IPS-NIHi7 (cell line): ENCODE measurements at regions not wholly inside any gene's neighbourhood (a gene's known extent, or its start where the extent isn't known, plus 50 kb on each side); places are given as distances from the start of the nearest gene placed in this dataset.

Experiments used
- DNase-seq: peaks from one replicate; pipeline ENCODE4 v3.0.0; 2012; ENCODE audit warnings: mixed read lengths; ENCODE audit errors: extremely low spot score

- peak; percentile 72 for DNase-seq
Observed at GRCh38 chr1:218674280-218674773, 329.2 kb downstream of the TGFB2 start.

- DNase-seq, result no peak
Observed at GRCh38 chr1:218677026-218677425, 331.9 kb downstream of the TGFB2 start.

GRCh38 chr1:218679391-218679790 lies 334.3 kb downstream of the TGFB2 start:
- no peak for DNase-seq

- no peak for DNase-seq
Observed at GRCh38 chr1:218679988-218680748, 335.0 kb downstream of the TGFB2 start.

DNA sequence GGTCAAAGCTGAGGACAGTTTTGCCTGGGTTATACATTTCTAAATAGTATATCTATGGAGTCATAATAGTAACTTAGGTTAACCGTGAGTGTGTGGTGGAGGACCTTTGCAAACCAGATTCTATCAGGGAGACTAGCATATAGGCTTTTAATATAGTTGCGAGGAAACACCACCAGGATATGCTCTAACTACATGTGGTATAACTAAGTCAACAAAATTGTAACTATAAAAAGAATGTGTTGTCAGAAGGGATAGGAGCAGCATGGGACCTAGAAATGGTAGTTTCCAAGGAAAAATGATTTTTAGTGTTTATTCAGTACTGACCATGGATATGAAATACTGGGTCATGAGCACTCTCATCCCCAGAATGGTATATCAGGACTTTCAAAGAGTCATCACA lies 338.1 kb downstream of the TGFB2 start:
- no peak for DNase-seq

GRCh38 chr1:218686258-218686657 lies 341.1 kb downstream of the TGFB2 start:
- no peak for DNase-seq

- DNase-seq, result no peak
Observed at GRCh38 chr1:218686761-218687160, 341.6 kb downstream of the TGFB2 start.

- DNase-seq, result no peak
Observed at GRCh38 chr1:218692808-218693207, 347.7 kb downstream of the TGFB2 start.

DNA sequence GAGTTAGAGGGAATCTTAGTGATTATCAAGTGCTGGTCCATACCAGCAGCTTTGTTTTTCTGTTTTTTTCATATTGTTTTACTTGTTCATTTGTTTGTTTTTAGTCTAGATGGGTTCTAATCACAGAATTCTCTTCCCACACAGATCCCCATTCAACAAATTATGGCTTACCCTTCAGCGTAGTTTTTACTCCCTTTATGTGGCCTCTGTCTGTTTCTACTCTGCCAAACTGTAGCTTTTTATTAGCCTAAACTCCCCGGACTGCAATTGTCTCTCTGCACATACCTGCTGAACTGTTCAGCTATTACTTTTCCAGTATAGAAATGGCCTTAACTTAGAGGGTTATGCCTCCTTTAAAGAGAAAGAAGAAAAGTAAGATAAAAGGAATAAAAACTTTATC lies 348.5 kb downstream of the TGFB2 start:
- no peak for DNase-seq

GRCh38 chr1:218694085-218694484 lies 348.9 kb downstream of the TGFB2 start:
- DNase-seq, result no peak

DNA sequence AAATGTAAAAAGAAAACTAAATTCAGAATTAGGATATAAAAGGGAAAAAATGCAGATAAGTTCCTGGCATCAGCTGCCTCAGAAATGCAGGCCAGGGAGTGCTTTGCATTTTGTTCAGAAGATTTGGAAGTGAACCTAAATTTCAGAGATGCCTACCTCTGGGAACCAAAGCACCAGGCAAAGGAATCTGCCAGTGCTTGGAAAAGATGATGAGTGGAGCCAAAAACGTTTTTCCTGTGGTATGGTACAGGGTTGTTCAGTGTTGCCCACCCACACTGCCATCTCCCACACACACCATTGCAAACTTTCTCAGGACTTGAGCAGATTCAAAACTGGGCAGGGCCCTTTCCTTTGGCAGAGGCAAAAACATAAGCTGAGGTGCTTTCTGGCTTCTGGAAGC lies 349.5 kb downstream of the TGFB2 start:
- DNase-seq, result no peak

DNA sequence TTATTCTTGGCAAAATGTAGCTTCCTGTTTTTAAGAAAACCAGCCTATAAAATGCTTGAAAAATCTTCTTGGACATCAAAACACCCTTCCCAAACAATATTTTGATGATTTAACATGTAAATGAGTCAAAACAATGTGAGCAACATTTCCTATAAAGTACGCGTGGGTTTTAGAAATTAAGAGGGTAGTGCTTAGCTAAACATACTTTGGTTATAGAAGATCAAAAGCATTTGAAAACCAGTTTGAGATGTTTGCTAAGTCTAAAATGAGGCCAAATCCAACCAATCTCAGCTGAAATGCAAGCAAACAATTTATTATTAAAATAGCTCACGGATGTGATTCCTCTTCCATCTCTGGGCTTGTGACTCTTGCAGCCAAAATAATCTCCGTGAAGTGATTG lies 350.4 kb downstream of the TGFB2 start:
- no peak for DNase-seq

- DNase-seq, result no peak
Observed at GRCh38 chr1:218698141-218698540, 353.0 kb downstream of the TGFB2 start.

DNA sequence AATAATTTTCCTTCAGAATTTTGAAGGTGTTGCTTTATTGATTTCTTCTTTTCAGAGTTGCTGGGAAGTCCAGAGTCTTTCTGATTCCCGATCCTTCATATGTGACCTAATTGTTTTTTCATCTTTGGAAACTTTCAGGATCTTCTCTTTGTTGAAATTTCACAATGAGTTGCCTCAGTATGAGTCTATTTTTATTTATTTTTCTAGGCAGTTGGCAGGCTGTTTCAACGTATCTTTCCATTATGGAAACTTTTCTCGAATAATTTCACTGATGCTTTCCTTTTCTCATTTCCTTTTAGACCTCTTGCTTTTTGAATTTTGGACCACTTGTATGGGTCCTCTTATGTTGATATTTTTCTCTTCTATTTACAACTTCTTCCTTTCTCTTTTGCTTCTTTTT lies 354.3 kb downstream of the TGFB2 start:
- DNase-seq, result no peak

DNA sequence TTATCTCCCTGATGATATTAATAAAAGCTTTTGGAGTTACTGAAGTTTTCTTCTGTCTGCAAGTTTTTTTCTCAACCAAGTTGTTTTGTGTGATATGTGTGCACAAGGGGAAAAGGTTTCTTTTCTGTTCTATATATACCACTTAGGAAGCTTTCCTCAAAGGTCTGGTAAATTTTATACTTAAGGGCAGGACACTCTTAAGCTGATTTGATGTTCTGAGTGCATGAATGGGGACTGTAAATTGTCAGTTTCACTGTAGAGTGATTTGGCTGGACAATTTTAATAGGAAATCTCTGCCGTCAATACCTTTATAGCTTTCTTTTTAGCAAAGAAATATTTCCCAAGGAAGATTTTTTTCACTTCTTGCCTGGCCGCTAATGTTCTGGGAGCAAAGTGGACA lies 354.7 kb downstream of the TGFB2 start:
- no peak for DNase-seq

- DNase-seq, result no peak
Observed at GRCh38 chr1:218700666-218701065, 355.5 kb downstream of the TGFB2 start.

- no peak for DNase-seq
Observed at GRCh38 chr1:218701131-218701530, 356.0 kb downstream of the TGFB2 start.

GRCh38 chr1:218702775-218703174 lies 357.6 kb downstream of the TGFB2 start:
- DNase-seq, result no peak

DNA sequence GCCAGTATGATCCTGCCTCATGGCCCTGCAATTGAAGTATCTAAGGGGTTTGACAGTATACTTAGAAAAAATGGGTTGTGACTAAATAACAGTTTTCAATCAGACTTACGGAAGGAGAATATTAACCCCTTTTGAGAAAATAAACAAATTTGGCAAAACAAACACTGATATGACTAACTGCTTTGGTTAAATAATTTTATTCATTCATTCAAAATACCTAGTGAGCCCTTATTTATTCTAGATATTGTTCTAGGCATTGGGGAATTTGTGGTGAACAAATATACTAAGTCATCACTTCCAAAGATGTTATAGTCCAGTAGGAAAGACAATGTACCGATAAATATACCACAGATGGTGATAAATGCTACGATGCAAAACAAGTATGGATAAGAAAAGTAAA lies 358.7 kb downstream of the TGFB2 start:
- DNase-seq, result no peak

- DNase-seq, result no peak
Observed at GRCh38 chr1:218705391-218705790, 360.3 kb downstream of the TGFB2 start.

DNA sequence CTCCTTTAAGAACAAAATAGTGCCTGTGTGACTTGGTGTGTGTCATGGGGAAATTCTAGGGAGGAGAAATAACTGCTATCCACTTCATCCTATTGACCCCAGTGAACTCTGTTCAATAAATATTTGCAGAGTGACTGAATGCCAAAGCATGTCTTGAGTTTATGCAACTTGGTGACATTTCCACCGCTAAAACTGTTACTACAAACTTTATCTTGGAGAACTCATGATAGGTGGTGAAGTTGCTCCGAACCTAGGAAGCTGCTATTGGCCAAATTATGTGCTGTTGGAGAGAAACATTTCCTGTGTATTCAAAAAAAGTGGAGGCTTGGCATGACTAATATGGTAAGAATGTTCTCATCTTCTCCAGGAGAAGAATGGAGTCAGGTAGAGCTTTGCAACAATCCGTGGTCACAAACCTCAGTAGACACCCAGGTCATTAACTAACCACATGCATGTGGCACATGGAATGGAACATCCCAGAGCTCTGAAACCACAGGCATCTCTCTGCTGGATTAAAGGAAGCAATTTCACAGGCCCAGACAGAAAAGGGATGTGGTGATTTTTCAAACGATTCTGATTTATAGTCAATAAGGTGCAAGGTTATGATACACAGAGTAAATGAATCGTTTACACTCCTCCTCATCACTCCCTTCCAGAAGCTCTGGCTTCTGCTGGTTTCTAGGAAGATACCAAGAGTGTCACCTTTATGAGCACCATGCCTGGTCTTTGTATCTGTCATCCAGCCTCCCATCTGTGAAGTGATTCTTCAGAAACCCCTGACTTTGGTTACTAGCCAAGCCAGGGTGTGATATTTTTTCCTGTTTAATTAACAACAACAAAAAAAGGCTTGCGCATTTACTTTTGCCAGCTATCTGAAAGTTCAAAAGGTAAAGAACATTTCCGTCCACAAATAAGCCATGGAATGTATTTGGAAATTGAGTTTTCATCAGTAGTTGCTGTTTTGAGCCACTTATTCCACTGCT lies 361.1 kb downstream of the TGFB2 start:
- DNase-seq, result no peak

DNA sequence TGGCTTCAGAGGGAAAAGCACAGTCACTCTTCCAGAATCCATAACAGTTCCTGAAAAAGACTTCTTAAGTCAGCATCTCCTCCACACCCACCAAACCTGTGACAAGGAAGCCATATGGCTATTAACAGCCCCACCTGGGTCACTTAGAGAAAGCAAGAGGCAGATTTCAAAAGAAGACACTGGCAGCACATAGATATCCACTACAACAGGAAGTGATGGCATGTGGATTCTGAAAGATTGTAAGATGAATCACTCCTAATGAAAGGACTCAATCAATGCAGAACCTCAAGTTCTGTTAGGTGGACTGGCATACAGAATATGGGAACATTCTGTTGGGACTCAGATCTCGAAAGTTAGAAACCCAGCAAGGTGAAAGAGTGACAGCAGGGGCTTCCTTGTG lies 365.9 kb downstream of the TGFB2 start:
- no peak for DNase-seq
